GM18498 (cell line): ENCODE measurements at regions not wholly inside any gene's neighbourhood (a gene's known extent, or its start where the extent isn't known, plus 50 kb on each side); places are given as distances from the start of the nearest gene placed in this dataset.

Experiments
- ATAC-seq: cut with Tn5 transposase; IDR thresholded peaks from one replicate; pipeline ENCODE4 v1.9.1; 2021; ENCODE audit warnings: mild to moderate bottlenecking, moderate library complexity; ENCODE audit not compliant: unreplicated experiment

DNA sequence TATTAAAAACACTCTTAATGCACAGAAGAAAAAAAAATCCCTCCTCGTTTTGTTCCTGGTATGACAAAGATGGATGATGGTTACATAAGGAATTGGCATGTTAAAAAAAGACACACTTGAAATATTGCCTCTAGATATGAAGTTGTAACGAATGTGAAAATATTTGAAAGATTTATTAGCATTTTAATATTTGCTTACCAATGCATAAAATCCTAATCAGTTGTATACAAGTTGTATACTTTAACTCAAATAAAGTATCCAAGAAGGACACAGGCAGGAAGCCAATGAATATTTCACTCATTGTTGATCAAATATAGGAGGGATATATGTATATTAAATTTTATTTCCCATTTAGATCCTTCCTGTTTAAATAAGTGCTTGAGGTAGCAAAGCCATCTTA is 850.8 kb upstream of the RBFOX1 start:
- no peak for ATAC-seq

DNA sequence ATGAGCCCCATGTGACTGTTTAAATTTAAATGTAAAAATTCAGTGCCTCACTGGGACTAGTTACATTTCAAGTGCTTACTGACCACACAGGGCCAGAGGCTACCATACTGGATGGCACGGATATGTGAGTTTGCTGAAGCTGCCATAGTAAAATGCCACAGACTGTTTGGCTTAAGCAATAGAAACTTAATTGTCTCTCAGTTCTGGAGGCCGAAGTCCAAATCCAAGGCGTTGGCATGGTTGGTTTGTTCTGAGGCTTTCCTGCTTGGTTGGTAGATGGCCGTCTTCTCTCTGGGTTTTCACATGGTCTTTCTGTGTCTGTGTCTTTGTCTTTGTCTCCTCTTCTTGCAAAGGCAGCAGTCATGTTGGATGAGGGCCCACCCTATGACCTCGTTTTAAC is 878.9 kb upstream of the RBFOX1 start:
- no peak for ATAC-seq

DNA sequence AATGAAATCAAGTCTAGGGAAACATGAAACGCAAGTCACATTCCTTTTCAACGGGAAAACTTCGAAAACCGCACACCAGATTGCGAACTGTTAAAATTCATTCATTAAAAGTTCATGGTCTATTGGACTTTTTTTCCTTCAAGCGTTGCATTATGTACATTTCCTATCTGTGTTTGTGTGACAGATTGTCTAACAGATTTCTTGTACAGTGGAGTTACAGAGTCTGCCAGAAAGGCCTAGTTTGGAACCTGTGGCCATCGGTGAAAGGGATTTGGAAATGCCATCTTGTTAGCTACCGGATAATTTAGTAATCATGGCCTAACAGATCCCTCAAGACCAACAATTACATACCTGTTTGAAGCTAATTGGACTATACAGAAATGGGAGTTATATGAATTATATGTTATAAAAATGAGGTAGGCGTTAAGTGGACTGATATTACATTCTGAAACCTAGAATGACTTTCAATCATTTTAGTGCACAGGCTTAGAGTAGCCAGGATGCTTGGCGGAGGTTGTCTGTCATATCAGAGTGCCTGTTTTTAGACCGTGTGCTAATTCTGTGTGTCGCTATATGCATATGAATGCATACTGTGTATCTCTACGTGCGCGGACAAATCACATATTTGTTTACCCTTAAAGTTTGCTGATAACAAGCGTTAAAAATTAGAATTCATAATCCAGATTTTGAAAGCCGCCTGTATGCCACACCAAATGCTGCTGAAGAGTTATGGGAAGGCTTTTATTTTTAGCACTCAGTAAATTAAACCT is 885.4 kb upstream of the RBFOX1 start:
- ATAC-seq = no peak

DNA sequence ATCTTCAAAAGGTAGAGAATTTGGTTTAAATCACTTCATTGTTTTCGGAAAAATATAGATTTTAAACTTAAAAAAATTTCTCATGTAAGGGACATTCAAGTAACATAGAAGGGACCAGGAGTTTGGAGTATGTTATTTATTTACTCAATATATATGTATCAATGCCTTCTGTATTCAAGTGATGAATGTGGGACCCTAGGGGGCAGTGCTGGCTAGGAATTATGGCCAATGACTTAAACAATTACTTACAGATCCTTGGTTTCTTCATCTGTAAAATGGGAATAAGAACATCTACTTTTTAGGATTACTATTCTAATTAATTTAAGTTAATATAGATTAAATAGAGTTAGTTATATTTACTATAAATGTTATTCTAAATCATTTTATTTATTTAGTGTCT is 886.3 kb upstream of the RBFOX1 start:
- ATAC-seq = no peak

DNA sequence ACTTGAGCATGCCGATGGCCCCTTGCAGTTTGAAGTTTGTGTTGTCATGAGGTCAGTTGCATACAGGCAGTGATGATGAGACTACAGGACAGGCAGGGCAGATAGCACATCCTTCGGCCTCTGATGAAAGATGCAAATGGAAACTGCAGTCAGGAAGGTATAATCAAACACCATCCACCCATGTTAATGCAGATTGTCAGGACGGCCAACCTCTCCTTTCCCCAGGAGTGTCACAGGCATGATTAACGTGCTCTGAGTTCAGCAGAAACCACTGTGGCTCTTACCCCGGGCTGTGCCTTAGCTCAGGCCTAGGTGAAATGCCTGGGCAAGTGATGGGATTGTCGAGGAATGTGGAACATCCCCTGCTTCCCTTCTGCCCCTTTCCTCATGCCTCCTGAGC is 893.5 kb upstream of the RBFOX1 start:
- ATAC-seq = no peak

DNA sequence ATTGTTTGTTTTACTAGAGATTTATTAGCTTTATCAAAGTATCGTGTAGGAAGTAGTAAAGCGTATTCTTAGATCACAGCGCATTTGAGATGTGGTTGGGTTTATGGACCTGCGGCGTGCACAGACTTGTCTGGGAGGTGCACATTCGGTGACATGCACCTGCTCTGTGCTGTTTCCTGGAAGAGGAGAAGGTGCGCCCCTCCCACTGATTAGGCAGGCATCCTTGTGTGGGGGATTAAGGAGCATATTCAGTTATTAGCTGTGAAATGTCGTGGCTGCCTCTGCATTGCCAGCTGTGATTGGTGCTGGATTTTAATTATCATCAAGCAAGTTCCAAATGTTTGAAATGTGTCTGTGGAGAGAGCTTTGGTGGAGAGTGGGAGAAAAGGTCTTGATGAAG is 903.8 kb upstream of the RBFOX1 start:
- ATAC-seq = no peak

DNA sequence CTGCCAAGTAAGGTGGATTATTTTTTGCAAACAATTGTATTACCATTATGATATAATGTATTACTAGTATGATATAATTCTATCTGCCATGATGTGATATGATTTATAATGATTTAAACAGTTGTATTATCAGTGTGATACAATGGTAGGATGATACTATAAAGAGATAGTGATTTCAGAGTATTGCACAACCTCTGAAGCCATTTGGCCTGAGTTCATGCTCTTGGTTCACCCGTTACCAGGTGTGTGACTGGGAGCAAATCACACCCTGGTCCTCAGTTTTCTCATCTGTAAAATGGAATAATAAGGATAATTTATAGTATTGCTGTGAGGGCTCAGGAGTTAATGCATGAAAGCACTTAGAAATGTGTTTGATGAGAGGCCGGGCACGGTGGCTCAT is 905.0 kb upstream of the RBFOX1 start:
- ATAC-seq = no peak

DNA sequence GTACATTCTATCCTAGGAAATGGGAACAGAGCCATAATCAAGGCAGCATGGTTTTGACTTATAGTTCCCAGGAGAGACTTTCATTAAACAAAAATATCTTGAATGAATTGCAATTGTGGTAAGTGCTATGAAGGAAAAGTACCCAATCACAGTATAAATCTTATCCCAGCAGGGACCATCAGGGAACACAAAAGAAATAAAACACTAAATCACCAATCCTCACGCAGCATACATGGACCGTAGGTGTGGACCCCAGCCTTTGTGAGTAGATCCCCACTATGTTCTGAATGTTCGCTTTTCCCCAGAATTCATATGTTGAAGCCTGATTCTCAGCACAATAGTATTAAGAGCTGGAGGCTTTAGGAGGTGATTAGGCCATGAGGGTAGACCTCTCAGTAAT is 925.0 kb upstream of the RBFOX1 start:
- ATAC-seq = no peak

DNA sequence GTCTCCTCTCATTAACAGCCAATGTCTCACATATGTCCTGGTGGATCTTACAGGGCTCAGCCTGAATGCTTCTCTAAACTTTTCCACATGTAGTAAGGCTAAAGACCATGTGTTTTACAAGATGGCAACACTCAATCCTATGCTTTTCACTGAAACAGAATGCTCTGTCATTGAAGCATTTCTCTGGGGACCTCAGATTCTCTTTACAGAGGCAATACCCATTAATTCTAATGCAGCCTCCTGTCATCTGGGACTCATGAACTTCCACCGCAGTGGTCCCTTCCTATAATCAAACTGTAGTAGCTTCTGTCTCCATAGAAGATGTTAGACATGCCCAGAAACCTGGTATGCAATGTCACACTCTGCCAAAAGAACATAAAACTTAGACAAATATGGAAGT is 926.6 kb upstream of the RBFOX1 start:
- no peak for ATAC-seq

DNA sequence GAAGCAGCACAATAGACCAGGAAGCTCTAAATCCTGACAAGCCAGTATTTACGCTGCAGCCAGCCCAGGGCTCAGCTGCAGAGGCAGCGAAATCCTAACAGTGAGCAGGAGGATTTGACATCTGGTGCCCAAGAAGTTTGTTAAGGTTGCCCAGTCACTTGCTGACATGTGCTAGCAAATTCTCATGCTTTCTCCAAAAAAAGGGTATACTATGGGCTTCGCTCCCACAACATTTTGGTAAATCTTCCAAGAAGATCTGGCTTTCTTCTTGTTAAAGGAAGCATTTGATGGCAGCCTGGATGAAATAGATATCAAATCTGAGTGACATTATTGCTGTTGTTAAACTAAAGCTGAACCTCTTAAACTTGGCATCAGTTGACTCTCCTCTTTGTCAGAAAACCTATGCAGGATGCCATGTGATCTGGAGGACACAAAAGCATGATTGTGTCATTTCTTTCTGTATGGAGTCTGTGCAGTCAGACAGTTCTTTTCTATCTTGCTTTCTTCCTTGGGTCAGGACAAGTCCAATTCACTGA is 949.7 kb upstream of the RBFOX1 start:
- no peak for ATAC-seq

DNA sequence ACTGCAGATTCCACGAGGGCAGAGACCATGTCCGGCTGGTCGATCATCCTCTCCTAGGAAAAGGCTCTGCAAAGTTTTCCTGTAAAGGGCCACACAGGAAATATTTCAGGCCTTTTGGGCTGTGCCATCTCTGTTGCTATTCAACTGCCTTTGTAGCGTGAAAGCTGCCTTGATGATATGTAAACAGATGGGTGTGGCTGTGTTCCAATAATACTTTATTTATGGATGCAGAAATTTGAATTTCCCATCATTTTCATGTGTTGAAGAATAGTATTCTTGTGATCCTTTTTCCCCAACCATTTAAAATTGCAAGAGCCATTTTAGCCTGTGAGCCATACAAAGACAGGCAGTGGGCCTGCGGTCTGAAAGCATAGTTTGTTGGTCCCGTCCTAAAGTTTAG is 950.7 kb upstream of the RBFOX1 start:
- ATAC-seq = no peak

DNA sequence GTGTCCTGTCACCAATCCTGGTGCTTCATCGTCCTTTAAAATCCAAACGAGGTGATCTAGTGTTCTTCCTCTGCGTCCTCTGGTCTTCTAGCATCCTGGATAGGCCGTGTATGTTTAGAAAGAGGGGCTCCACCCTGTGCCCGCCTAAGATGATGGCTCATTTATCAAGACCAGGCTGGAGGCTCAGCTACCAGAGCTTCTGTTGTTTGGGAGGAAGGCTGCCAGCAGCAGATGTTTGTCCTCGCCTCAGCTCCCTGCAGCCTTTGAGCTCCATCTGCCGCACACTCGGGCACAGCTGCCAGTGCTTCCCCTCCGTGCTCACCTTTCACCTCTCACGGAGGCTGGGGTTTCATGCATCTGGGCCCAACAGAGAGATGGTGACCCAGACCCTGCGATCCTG is 954.7 kb upstream of the RBFOX1 start:
- no peak for ATAC-seq

DNA sequence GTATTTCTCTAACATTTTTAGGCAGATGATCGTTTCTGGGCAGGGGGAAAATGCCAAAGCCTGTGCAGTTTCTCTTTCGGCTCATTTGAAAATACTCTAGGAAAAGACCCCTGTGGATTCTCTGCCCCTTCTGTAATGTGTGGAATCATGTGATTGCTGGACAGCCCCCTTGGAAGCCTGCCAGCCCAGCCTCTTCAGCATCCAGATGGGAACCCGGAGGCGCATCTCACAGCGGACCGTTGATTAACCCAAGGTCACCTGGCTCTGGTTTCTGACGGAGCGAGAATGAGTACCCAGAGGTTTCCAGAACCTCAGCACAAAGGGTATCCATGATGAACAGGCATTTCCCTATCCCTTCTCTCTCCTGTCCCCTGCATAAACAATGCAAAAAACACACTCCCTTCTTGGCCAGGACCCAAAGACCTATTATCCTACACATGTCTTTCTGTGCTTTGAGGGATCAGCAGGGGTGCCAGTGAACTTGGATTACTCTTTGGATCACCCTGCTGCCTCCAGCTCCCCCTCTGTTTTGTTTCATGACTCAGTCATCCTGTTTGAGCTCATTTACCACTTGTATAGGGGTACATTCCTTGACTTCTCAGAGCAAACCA is 957.1 kb upstream of the RBFOX1 start:
- no peak for ATAC-seq

DNA sequence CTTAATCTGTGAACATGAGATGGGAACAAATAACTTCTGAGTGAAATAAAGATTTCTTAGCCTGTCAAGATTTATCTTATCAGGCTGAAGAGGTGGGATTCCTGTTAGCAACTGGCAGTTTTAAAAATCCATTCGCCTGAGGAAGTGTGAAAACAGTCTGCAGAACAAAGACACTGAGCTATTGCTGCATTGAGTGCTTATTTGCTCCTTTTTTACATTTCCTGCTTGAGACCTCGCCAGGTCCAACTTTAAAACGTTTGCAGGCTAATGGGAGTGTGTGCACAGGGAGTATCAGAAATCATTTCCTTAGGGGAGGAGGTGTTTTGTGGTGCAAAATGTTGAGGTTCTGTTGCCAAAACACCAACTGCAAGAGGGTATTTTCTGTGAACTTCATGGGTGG is 957.8 kb upstream of the RBFOX1 start:
- ATAC-seq = no peak

DNA sequence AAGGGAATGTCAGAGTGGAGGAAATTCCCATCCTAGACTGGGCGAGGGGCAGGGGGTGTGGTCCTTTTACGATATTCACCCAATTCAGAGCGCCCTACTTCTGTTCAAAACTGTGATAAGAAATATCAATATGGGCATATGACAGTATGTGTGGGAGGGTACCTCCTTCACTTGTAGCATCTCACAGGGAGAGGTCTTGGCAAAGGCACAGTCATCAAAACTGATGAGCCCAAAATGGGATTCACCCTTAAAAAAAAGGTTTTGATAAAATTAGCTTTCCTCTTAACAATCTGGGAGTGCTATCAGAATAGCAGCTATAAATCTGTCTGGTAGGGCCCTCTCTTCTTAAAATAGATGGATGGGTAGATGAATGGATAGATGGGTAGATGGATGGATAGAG is 967.8 kb upstream of the RBFOX1 start:
- ATAC-seq = no peak

DNA sequence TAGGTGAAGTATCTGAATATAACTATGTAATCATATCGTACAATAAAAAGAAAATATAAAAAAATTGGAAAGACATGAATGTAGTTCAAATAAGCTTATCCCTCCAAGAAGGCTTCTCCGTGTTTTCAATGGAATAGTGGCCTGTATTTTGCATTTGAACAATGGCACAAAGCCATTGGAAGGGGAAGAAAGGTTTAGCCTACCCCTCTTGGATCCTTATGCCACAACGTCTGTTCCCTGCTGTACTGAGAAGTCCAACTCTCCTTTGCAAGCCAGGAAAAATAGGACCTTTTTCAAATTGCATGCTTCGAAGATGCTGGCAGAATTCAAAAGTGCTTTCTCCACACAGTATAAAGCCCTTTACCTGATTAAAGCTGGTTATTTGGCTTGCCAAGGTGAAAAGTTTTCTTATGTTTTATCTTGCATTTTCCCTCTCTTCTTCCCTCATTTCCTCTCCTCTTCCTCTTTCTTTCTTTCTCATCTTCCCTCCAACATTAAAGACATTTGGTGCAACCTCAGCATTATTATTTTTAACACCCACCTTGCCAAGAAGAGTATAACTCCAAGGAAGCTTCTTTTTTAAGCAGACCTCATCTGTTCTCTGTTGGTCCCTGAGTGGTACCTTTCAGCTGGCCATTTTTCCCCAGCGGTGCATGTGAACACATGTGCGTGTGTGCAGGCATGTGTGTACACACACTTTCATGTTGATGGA is 968.6 kb upstream of the RBFOX1 start:
- no peak for ATAC-seq

DNA sequence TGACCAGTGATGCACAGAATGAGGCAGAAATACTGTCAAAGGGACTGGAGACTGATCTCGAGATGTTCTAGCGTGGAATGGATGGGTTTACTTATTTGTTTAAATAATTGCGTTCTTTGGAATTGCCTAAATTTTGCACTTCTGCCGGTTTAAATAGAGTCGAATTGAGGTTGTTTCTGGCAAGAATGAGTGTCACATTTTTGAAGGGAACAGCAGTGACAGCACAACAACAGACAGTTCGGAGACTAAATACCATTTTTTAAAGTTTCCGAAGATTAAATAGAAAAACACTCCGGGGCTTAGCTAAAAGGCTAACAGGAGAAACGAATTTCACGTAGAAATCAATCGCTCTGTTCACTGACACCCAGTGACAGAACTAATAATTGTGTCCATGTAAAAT is 969.2 kb upstream of the RBFOX1 start:
- no peak for ATAC-seq

DNA sequence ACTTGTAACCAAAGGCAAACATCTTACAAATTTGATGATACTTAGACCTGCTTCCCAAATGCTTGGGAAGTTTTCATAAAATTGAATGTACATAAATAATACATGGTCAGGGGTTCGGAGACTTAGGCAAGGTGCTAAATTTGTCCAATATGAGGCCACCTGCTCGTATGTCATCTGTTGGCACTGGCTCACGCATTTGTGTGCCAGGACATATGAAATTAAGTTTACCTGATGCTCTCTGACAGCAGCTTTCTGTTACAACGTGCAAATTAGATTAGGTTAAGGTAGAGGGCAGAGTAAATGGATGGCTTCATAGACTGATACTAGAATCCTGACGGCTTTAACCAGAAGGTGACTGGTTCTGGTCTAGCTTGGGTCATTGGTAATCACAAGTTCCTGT is 970.3 kb upstream of the RBFOX1 start:
- ATAC-seq = no peak

DNA sequence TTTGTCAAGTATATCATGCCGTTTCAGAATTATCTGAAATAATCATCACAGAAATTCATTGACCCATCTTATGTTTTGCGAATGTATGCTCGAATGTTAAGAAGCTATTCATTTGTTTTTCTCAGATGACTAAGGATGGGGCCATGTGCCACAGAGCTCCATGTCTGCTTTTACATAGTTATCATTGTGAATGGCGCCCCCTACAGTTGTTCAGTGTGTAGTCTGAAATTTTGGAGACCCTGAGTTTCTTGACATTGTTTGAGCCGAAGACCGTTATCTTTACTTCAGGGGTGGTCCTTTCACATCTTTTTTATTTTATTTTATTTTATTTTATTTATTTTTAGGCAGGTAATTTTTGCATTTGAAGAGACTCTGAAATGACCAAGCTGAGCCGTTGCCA is 972.0 kb upstream of the RBFOX1 start:
- ATAC-seq = no peak

DNA sequence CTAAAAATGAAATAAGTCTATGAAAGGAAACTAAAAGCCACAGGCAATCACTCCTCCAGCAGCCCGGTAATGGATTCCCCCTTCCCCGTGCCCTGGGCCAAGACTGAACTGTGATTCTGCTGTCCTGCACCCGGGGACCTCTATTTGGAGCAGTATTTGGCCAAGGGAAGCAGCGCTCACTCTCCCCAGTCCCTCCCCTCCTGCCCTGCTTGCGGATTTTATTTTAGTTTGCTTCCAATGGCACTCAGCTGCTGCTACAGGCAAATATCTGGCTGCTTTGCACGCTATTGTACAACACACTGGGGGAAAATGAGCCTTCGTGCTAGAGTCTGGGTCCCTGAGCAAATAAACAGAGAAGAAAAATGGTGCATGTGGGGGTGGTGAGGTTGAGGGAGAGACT is 975.7 kb upstream of the RBFOX1 start:
- no peak for ATAC-seq

DNA sequence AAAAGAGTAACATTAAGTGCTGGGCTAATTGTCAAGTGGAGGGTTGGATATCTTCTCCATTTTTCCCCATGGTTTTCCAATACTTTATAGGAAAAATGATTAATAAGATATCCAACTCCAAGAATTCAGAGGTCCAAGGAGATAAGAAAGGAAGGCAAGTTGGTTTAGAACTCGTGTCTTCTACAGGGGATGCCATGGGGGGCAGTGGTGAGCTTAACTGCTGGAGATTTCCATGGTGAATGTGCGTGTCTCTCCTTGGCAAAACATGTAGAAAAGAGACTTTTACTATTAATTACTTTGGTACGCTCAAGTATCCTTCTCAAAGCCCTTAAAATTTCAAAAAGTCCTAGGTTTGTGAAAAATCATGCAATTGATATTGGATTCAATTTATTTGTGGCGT is 982.9 kb upstream of the RBFOX1 start:
- ATAC-seq = no peak

DNA sequence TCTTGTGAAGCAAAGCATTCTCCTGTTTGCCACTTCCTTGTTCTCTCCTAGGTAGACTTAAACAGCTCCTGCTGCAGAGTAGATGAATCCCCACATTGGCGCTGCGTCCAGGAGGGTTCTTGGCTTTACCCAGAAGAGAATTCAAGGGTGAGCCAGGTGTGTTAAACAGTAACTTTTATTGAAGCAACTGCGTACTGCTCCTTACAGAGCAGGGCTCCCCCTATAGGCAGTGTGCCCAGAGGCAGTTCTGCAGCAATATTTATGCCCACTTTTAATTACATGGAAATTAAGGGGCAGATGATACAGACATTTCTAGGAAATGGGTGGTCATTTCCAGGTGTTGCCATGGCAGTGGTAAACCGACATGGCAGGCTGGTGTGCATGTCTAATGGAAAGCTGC is 987.6 kb upstream of the RBFOX1 start:
- ATAC-seq = no peak
